ENCODE measurements at regions not wholly inside any gene's neighbourhood (a gene's known extent, or its start where the extent isn't known, plus 50 kb on each side); places are given as distances from the start of the nearest gene placed in this dataset.

- H3K27ac ChIP-seq = peak overlapping the region; percentile 27; the same call in 1 of the 2 replicates
- TF ChIP-seq CTCF (conservative IDR thresholded peaks at IDR 0.05) = peak; percentile 90
Observed at GRCh38 chr10:46228563-46229071, 58.2 kb upstream of the ANTXRL start.

GRCh38 chr10:46229144-46229563 is 57.6 kb upstream of the ANTXRL start:
- H3K27ac ChIP-seq = peak overlapping the region; percentile 27; the same call in 1 of the 2 replicates

GRCh38 chr10:46230615-46231014 is 56.2 kb upstream of the ANTXRL start:
- TF ChIP-seq CTCF (conservative IDR thresholded peaks at IDR 0.05) = no peak
- H3K27ac ChIP-seq = no peak overlapping the region

More at GRCh38 chr10:46229144-46229563, 57.6 kb upstream of the ANTXRL start:
- TF ChIP-seq CTCF (conservative IDR thresholded peaks at IDR 0.05) = no peak; the same call in 1 of the 2 replicates

- no peak for TF ChIP-seq CTCF (conservative IDR thresholded peaks at IDR 0.05)
- no peak overlapping the region for H3K27ac ChIP-seq
Observed at GRCh38 chr10:46231087-46231486, 55.7 kb upstream of the ANTXRL start.

- no peak overlapping the region for H3K27ac ChIP-seq
- no peak for TF ChIP-seq CTCF (conservative IDR thresholded peaks at IDR 0.05)
Observed at GRCh38 chr10:46232084-46232483, 54.7 kb upstream of the ANTXRL start.

GRCh38 chr10:46232666-46233065 is 54.1 kb upstream of the ANTXRL start:
- no peak for TF ChIP-seq CTCF (conservative IDR thresholded peaks at IDR 0.05)
- H3K27ac ChIP-seq = no peak overlapping the region

GRCh38 chr10:46233181-46233580 is 53.6 kb upstream of the ANTXRL start:
- no peak for TF ChIP-seq CTCF (conservative IDR thresholded peaks at IDR 0.05)
- no peak overlapping the region for H3K27ac ChIP-seq

All from VCaP (cell line).